ENCODE measurements at regions not wholly inside any gene's neighbourhood (a gene's known extent, or its start where the extent isn't known, plus 50 kb on each side); places are given as distances from the start of the nearest gene placed in this dataset.
A peak's percentile ranks its signal among the peaks of the same experiment; 100 is the strongest.

GRCh38 chr6:105992315-105992961 is 93.7 kb upstream of the PRDM1 start (continued):
- TF ChIP-seq ZNF614 (CRISPR knock-in tag; IDR thresholded peaks at IDR 0.05; ENCODE audit: borderline replicate concordance), result no peak
- no peak for TF ChIP-seq ZNF652 (CRISPR knock-in tag; IDR thresholded peaks at IDR 0.05; ENCODE audit: borderline replicate concordance, low read depth)
- TF ChIP-seq NCOA5 (CRISPR knock-in tag; IDR thresholded peaks at IDR 0.05), result no peak
- TF ChIP-seq THAP11 (CRISPR knock-in tag; IDR thresholded peaks at IDR 0.05), result 0 out of 2 replicates have a peak, but pooled peaks have one; percentile 42
- no peak for TF ChIP-seq MAFK (conservative IDR thresholded peaks at IDR 0.05 in 1 of 2, IDR thresholded peaks at IDR 0.05 in 1 of 2; ENCODE audit: low read length in 2 of 2)
- TF ChIP-seq KAT7 (CRISPR knock-in tag; IDR thresholded peaks at IDR 0.05; ENCODE audit: borderline replicate concordance), result no peak
- TF ChIP-seq KDM4B (CRISPR knock-in tag; IDR thresholded peaks at IDR 0.05), result no peak
- no peak for TF ChIP-seq FOXP4 (CRISPR knock-in tag; IDR thresholded peaks at IDR 0.05)
- no peak for TF ChIP-seq ZNF496 (CRISPR knock-in tag; IDR thresholded peaks at IDR 0.05; ENCODE audit: insufficient replicate concordance)
- no peak for TF ChIP-seq ZNF333 (CRISPR knock-in tag; IDR thresholded peaks at IDR 0.05; ENCODE audit: borderline replicate concordance)
- TF ChIP-seq ZUFSP (CRISPR knock-in tag; IDR thresholded peaks at IDR 0.05; ENCODE audit: borderline replicate concordance), result no peak
- TF ChIP-seq HBP1 (CRISPR knock-in tag; IDR thresholded peaks at IDR 0.05; ENCODE audit: low read depth), result no peak
- no peak for TF ChIP-seq ZNF713 (CRISPR knock-in tag; IDR thresholded peaks at IDR 0.05)
- TF ChIP-seq MEIS1 (CRISPR knock-in tag; IDR thresholded peaks at IDR 0.05; ENCODE audit: borderline replicate concordance), result no peak
- no peak for TF ChIP-seq ZNF839 (CRISPR knock-in tag; IDR thresholded peaks at IDR 0.05; ENCODE audit: borderline replicate concordance)
- no peak for TF ChIP-seq RARG (CRISPR knock-in tag; IDR thresholded peaks at IDR 0.05; ENCODE audit: low read depth)
- TF ChIP-seq SRSF1 (optimal IDR thresholded peaks at IDR 0.05; ENCODE audit: low read depth, low read length), result peak; percentile 73
- no peak for TF ChIP-seq TFAP4 (IDR thresholded peaks at IDR 0.05; ENCODE audit: borderline replicate concordance, low read depth)
- no peak for TF ChIP-seq GATA4 (IDR thresholded peaks at IDR 0.05; ENCODE audit: borderline replicate concordance, low read depth)
- TF ChIP-seq POGZ (CRISPR knock-in tag; IDR thresholded peaks at IDR 0.05), result peak; percentile 50; the same call in 1 of the 2 replicates
- no peak for TF ChIP-seq TBL1XR1 (IDR thresholded peaks at IDR 0.05; ENCODE audit: borderline replicate concordance, low read length, partially characterized antibody)
- TF ChIP-seq NR1H2 (CRISPR knock-in tag; IDR thresholded peaks at IDR 0.05; ENCODE audit: borderline replicate concordance, low read depth), result no peak
- peak; percentile 94 for TF ChIP-seq ZBTB33 (CRISPR knock-in tag; IDR thresholded peaks at IDR 0.05)
